COLO668 (cell line): ENCODE measurements at regions not wholly inside any gene's neighbourhood (a gene's known extent, or its start where the extent isn't known, plus 50 kb on each side); places are given as distances from the start of the nearest gene placed in this dataset.
A peak's percentile ranks its signal among the peaks of the same experiment; 100 is the strongest.

ENCODE experiments used
- DNase-seq: peaks from one replicate; lab custom pipeline; 2025; ENCODE audit not compliant: unreplicated experiment; lab: John Stamatoyannopoulos, UW

DNA sequence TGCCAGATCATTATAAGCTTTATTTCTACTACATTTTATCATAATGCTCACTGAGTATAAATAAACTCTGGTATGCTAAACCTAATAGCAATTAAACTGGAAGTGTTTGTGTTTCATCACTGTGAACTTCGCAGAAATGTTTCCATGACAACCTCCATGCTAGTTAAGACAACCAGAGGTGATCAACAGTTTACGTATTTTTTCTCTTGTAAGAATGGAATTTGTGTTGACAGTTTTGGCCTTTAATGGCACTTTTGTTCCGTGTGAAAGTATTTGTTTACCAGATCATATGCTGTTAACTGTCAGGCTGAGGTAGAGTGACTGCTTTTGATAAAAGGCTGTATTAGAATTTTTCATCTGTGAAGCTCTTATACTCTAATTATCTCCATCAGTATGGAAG lies 212.1 kb upstream of the PPP1R3A start:
- no peak for DNase-seq

DNA sequence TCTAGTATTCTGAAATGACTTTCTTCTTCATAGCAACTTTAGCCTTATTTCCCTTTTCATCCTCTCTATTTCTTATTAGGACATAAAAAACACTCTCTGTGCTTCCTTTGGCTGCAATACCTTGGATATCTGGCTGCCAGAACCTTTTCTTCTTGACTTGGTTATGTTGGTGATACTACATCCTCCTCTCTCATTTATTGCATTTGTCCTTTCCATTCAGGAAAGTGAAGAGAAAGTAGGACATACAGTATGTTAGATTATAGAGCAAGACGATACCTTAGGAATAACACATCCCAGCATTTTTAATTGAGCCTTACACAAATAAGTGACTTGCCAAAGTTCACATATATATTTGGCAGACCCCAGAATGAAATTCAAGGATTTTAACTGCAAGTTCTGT lies 210.1 kb upstream of the PPP1R3A start:
- no peak for DNase-seq

DNA sequence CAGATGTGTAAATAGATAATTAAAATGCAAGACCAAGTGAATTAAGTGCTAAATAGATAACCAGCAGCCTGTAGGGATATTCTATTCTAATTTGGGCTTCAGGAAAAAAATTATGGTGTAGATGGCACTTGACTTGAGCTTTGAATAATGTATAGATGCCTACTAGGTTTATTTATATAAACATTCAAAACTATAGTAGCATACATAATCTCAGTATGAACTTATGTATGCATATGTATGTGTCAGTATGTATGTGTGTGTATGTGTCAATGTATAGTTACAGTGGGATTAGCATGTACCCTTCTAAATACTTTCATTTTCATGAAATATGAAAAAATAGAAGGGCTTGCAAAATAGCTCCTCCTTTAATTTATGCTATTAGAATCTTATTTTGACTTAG lies 207.3 kb upstream of the PPP1R3A start:
- DNase-seq: no peak

DNA sequence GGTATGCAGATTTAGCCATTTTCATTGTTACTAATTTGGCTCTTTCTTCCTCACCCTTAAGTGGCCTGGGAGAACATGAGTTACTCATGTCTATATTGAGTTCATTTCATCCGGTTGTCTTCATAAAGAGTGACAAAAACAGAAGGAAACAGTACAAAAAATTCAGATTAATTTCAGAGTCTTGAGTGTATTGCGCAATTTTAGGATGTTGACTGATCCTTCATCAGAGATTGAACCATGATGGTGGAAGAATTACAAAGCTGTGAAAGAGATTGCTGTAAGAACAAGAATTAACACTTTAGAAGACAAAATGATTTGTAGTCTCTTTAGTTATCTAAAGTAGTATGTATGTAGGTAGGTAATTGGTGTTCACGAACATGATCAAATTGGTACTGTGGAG lies 194.0 kb upstream of the PPP1R3A start:
- no peak for DNase-seq

DNA sequence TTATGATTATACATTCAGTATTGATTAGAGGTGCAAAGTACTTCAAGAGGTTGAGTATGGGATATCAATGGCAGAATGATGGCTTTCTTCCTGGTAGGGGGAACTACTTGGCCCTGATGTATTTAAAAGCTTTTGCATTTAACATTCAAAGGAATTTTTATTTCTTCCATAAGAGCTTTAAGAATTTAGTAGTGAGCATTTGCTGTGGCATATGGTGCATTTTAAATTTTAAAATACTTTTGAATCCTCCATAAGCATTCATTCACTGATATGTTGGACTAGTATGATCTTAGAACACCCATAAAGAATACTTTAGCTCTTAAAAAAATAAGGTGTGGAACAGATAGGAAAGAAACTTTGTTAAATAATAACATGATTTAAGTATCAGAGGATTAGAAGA lies 191.9 kb upstream of the PPP1R3A start:
- no peak for DNase-seq

DNA sequence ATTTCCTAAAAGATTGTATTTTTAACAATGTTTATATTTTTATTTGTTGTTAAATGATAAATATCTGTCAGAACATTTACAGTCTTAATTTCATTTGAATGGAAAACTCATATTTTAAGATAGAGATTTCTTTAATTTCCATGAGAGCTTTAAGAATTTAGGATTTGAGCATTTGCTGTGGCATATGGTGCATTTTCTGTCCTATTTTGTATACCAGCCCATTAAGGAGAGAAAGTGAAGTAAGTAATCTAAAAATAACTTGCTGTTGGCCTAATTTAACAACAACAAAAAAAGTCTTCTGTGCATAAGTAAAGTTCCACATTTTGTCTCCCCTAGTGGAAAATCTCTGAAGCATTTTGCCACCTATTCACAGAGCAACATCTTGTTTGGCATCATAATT lies 190.9 kb upstream of the PPP1R3A start:
- DNase-seq: no peak

DNA sequence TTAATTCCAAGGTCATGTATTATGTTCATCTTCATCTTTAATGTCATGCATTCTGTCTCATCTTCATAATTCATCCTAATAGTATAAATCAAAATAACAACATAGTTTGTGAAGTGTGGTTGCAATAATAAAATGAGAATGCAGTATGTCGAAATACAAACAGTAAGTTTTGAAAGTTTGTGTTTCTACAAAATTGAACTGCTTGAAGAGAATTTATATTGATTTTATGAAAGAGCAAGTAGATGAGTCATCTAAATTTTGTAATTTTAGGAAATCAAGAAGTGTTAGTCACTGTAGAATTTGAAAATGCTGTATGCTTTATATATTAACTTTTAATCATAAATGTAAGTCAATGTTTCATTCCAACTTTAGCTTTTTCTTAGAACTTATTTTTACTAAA lies 190.5 kb upstream of the PPP1R3A start:
- DNase-seq: no peak

DNA sequence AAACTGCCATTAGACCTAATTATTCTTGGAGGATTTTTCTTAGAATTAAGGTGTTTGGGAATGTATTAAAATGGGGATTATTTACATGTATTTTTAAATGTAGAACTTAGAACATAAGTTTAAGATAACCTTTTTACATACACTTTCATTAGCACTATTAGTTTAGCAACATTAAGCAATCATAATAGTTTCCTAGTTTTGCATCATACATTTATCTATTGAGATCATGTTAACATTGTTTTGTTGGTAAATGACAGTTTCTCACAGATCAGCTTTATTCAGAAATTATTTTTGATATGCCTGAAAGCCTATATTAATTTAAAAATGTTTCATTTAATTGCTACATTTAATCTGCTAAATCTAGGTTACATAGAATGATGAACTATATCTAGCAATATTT lies 189.7 kb upstream of the PPP1R3A start:
- DNase-seq: no peak

DNA sequence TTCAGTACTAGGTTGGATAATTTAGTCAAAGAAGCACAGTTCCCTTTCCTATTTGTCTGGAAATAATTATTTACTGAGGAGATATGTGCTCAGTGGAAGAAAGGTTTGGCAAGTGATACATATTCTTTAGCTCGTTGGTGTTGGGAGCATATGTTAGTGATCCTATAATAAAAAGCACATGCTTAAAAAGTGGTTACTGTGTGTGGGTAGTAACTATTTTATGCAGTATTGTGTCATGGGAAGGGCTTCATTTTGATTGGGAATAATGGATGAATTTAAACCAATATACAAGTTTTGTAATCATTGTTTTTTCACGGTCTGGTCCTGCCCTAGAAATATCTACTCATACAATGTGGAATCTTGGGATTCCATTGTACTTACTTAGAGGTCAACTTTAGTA lies 188.7 kb upstream of the PPP1R3A start:
- no peak for DNase-seq

DNA sequence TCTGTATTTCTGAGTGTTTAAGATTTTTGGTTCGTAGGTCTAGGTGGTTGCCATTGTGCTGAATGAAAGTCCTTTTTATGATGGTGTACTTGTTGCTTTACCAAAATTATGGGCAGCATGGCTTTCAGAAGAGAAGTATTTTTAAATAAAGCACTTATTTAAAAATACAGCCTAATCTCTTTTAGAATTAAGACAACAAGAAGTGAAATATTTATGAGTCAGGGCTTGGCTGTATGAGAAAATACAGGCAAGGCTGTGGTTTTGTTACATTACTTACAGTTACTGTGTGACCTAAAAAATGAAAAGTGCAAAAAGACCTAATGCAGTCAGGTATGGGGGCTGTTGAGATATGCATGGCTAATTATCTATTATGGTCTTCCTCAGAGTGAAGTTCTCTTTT lies 185.2 kb upstream of the PPP1R3A start:
- no peak for DNase-seq

DNA sequence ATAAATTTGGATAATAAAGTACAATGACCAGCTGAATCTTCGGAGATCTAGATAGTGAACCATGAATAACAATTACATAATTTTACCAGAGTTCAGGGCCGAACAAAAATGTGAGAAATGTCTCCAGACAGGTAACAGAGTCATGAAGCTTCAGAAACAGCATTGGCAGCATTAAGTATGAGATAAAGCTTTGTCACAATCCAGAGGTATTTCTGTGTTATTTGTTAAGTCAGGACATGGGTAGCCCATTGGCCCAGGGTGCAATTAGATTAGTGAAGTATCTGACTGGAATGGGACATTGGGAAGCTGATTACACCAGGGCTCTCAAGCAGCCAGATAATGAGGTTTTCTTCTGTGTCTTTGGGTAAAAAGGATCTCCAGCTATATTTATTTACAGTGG lies 184.2 kb upstream of the PPP1R3A start:
- DNase-seq: no peak

DNA sequence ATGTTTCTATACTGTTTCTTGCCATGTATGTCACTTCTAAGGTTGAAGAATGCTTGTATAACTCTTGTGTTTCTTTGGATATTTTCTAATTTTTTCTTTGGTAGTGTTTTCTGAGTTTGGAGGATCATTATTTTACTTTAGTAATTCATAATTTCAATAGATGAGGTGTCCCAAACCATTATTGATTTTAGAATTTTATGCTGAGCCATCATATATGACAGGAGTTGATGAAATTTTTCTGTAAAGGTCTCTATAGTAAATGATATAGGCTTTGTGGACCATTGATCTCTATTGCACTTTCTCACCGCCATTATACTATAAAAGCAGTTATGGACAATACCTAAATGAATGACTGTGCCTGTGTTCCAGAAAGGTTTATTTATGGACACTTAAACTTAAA lies 183.3 kb upstream of the PPP1R3A start:
- DNase-seq: no peak

DNA sequence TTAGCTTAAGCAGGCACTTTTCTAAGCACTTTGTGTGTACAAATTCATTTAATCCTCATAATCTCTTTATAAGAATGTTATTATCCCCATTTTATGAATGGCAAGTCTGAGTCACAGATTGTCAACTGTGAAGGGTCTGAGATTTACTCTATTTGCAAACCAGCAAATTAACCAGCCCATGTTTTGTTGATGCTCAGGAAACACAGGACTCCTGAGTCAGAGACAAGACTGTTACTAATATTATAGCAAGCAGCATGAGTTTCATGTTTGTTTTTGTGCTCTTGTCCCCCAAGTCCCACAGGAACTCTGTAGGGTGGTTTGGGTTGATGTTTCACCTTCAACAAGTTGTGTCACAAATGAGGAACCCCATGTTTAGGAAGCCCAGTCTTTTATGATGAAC lies 182.0 kb upstream of the PPP1R3A start:
- no peak for DNase-seq

DNA sequence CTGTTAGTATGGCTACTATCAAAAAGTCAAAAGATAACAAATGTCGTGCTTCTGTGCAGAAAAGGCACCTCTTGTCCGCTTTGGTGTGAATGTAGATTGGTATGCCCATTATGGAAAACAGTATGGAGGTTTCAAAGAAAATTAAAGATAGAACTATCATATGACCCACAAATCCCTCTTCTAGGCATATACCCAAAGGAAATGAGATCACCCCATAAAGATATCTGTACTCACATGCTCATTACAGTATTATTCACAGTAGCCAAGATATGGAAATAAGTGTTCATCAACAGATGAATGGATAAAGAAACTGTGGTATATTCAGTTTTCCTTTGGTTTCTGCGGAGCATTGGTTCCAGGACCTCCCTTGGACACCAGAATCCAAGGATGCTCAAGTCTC lies 180.5 kb upstream of the PPP1R3A start:
- DNase-seq: no peak

DNA sequence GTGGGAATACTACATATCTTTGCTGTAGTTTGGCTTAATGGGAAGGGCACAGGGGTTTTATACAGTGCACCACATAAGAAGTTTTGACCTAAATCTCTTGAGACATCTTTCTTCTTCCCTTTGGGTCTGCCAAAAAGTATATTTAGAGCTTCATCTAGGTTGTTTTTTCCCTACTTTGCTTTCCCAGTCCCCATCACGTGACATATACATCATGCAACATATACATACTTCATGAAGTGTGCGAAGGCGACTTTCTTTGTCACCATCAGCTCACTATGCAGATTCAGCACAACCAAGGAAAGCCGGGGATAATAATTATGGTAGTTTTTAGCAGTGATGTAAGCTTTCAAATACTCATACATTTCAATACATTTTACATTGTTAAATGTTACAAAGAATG lies 177.1 kb upstream of the PPP1R3A start:
- no peak for DNase-seq

DNA sequence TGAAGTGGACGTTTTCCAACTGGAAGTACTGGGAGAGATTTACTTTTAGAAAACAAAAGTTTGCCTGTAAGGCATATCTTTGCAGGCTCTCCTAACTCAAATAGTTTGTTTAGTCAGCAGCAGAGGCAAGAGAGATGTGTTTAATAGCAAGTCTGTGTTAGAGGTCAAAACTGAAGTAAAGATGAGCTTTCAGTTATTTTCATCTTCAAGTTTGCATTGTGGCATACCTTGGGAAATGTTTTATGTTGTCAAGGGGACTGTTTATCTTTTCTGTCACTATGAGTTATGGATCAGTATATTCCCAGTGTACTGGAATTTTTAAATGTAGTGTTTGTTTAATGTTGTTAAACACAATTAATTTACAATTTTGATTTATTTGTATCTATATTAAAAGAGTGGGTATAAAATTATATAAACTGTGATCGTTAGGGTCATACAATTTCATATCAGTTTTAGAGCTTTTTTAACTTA lies 169.7 kb upstream of the PPP1R3A start:
- DNase-seq: no peak

DNA sequence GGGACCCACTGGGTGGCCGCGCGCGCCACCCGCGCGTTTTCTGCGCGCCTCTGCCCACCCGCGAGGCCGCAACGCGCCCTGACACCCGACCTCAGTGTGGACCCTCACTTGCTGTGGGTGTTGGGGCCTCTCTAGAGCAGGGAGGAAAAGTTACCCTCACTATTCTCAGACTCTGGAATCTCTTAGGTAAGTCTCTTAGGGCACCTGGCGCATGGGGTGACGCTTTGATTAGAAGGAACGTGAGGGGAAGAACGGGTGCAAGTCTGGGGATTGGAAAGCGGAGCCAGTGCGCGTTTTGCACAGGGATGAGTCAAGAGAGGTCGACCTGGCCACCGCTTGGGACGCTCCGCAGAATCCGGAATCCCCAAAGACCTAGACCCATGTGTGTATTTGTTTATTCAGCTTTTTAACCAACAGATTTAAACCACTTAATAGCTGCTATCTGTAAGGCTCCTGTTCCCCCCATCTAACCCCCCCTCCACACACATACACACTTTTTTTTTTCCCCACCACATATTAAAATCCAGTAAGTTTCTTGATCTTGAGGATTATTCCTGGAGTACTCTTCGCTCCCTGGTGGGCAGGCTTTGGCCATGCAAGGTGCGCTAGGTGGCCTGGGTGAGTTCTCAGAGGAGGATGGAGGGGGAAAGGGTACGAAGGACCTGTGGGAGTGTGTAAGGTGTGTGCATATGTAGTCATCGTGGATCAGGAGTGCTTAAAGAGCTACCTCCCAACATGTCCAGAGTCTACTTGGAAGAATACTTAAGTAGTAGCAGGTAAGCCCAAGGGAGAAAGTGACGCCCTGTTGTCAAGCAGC lies 169.1 kb upstream of the PPP1R3A start:
- peak; percentile 67 for DNase-seq

DNA sequence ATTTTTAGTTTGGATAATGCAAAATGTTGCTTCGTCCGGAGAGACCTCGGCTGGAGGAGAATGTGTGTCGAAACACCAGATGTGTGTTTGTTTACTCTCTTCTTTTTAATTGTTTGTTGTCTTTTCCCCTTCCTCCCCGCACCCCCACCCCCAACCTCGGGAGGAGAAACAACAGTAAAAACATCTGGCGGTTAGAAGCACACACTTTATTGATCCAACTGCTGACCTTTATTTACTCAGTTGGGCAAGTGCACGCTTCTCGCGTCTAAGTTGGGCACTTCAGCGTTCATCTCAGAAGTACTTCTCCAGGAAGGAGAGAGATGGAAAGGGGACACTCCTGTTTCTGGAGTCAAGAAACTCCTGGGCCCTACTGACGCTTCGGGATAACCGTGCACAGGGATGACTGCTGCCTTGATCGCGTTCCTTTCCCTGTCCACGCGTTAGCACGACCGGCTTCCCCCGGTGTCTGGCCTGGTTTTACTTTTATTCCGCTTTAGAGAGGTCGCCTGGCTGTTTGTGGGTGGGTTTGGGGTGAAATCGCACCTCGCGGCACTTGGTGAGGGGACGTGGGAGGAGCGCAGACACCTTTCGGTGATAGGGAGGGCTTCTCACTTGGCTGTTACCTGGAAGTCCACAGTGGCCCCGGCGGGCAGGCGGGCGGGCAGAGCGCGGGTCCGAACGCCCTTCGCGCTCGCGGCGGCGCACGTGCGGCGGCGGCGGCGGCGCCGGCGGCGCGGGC lies 168.3 kb upstream of the PPP1R3A start:
- DNase-seq: peak; percentile 71

DNA sequence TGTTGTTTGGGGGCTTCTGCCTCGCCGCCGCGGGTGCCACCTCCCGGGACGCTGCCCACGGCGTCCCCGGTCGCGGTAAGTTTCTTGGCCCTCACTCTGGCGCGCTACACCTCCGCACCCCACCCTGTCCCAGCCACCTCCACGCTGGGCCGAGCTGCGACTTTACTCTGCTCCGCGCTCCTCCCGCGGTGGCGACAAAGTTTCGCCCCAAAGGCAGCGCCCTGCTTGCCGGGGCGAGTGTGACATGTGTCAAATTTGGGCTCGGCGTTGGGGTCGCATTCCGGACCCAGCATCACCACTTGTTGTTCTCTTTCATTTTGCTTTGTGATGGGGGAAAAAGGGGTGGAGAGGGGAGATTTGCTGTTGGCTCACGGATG lies 167.7 kb upstream of the PPP1R3A start:
- peak; percentile 63 for DNase-seq

DNA sequence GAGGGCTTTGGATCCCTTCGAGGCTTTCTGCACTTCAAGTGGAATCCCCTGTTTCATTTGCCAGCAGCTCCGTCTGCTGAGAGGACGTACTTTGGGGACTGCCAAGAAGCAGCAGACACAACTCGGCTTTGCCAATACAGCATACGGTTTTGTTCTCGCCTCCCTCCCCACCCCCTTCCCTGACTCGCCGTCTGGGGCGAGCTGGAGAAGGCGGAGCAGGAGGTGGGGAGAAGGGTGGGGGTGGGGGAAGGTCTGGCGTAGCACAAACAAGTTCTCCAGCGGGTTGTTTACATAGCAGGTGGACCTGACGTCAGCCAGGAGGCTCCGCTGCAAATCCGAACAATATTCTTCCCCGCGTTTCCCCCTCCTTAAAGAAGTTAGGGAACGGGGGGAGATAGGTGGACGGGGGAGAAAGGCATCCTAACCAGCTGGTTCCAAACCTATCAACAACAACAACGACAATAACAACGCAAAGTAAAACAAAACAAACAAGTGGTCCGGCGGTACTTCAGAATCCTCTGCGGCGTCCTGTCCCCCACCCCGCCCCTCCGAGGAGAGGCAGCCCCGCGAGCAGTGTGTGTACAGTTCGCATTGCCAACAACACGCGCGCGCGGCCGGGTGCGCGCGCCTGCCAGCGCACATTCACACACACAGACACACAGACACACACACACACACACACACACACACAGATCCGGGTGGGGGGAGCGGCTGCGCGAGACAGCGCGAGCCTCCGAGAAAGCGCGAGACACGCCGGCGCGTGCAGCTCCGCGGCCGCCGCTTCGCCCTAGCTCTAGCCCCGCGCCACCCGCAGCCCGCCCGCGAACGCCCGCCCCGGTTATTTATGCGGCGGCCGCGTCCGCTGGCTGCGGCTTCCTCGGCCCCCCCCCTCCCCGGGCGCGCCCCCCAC lies 167.0 kb upstream of the PPP1R3A start:
- DNase-seq: peak; percentile 88

DNA sequence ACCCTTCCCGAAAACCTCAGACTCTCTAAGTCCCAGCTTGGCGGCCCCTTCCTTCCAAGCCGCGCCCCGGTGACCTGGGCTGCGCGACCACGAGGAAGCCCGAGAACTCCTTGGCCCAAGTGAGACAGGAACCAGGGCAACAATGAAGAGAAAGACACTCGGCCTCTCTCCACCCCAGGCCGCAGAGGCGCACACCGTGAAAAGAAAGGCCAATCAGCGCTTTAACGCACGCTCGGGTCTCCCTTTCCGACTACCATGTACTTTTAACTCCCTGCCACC lies 166.4 kb upstream of the PPP1R3A start:
- peak; percentile 80 for DNase-seq
